Tibial nerve (tissue), 4 donors: ENCODE measurements at regions not wholly inside any gene's neighbourhood (a gene's known extent, or its start where the extent isn't known, plus 50 kb on each side); places are given as distances from the start of the nearest gene placed in this dataset.

Experiments
- DNase-seq, 2 donors: peaks; one replicate each; pipeline ENCODE4 v3.0.0-alpha.2; 2019; ENCODE audit warnings: low spot score in 2 of 2
- H3K27ac ChIP-seq, 4 donors: fragments of 200-600 bp; sonication (generic) in 3 of 4; one replicate each; pipeline ENCODE4 v1.5.1; 2017 to 2019; ENCODE audit warnings: mild to moderate bottlenecking in 1 of 4
- H3K27me3 ChIP-seq, 2 donors: fragments of 200-600 bp; sonication (generic) in 1 of 2; one replicate each; pipeline versions ENCODE4 v1.5.1 to v1.6.0; 2017 to 2019
- H3K36me3 ChIP-seq, 3 donors: fragments of 200-600 bp; sonication (generic); one replicate each; pipeline ENCODE4 v1.5.1; 2018 to 2019
- H3K4me1 ChIP-seq, 4 donors: fragments of 200-600 bp; sonication (generic) in 3 of 4; one replicate each; pipeline ENCODE4 v1.5.1; 2017 to 2019
- H3K4me3 ChIP-seq, 4 donors: fragments of 200-600 bp; sonication (generic) in 3 of 4; one replicate each; pipeline ENCODE4 v1.5.1; 2017 to 2019; ENCODE audit warnings: mild to moderate bottlenecking in 1 of 4, moderate library complexity in 1 of 4
- H3K9me3 ChIP-seq, 4 donors: fragments of 200-600 bp; sonication (generic) in 3 of 4; one replicate each; pipeline ENCODE4 v1.5.1; 2017 to 2019
- EP300 ChIP-seq, 2 donors: sonication (generic); formaldehyde crosslinking; IDR thresholded peaks; one replicate each; pipeline ENCODE4 v1.6.1; 2017; ENCODE audit warnings: antibody characterized with exemption in 2 of 2, mild to moderate bottlenecking in 1 of 2
- POLR2A ChIP-seq, 2 donors: fragments of 450-650 bp; IDR thresholded peaks; one replicate each; pipeline ENCODE4 v1.6.1; 2017; ENCODE audit warnings: antibody characterized with exemption in 2 of 2, mild to moderate bottlenecking in 2 of 2, moderate library complexity in 2 of 2
- WGBS, 2 donors: methylation state at CpG; one replicate each; pipeline ENCODE4 v1.1.5; 2018; 5-methylcytosine and 5-hydroxymethylcytosine counted together
- TF ChIP-seq, protein P1 (sequence below), 5 experiments: fragments of 200-600 bp in 3 of 5; fragments of 450-650 bp in 2 of 5; sonication (generic) in 3 of 5; IDR thresholded peaks; one replicate each; pipeline ENCODE4 v1.5.1; 2016 to 2019; ENCODE audit warnings: antibody characterized with exemption in 5 of 5, mild to moderate bottlenecking in 3 of 5, moderate library complexity in 2 of 5

DNA sequence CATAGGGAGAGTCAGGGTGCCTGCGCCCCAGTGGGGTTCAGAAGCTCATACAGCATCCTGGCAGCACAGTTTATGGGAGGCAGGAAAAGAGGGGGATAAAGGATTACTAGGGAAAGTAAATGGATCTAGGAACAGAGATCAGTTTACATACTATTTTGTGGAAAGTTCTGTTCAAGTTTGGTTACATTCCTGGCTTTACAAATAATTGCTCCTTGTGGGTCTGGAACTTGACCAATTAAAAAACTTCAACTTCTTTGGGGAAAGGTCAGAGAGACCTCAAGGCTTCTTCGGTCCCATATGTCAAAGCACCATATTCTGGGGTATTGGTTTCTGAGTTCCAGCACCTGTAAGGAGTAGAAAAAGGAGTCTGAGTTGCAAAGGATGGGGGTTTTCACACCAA, 64.1 kb downstream of the ZDHHC19 start:
- H3K27me3 ChIP-seq: no peaks in the 10 kb centered on the region
- TF ChIP-seq, protein P1, sequence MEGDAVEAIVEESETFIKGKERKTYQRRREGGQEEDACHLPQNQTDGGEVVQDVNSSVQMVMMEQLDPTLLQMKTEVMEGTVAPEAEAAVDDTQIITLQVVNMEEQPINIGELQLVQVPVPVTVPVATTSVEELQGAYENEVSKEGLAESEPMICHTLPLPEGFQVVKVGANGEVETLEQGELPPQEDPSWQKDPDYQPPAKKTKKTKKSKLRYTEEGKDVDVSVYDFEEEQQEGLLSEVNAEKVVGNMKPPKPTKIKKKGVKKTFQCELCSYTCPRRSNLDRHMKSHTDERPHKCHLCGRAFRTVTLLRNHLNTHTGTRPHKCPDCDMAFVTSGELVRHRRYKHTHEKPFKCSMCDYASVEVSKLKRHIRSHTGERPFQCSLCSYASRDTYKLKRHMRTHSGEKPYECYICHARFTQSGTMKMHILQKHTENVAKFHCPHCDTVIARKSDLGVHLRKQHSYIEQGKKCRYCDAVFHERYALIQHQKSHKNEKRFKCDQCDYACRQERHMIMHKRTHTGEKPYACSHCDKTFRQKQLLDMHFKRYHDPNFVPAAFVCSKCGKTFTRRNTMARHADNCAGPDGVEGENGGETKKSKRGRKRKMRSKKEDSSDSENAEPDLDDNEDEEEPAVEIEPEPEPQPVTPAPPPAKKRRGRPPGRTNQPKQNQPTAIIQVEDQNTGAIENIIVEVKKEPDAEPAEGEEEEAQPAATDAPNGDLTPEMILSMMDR (IDR thresholded peaks at IDR 0.05): no peak
- no peak for TF ChIP-seq POLR2A (IDR thresholded peaks at IDR 0.05)
- no peak for TF ChIP-seq EP300 (IDR thresholded peaks at IDR 0.05)
- H3K9me3 ChIP-seq: peaks cover 0 to 8% (median 0%) of the 10 kb centered on the region in 4 donors
- no peaks in the 10 kb centered on the region for H3K36me3 ChIP-seq
- no peak overlapping the region for H3K27ac ChIP-seq
- H3K4me3 ChIP-seq: no peak overlapping the region
- DNase-seq: no peak
- peaks cover 0 to 4% (median 0%) of the 10 kb centered on the region in 4 donors for H3K4me1 ChIP-seq
- 82 to 90% methylated on average over 2 of the region's 2 CpGs for WGBS, 2 donors

DNA sequence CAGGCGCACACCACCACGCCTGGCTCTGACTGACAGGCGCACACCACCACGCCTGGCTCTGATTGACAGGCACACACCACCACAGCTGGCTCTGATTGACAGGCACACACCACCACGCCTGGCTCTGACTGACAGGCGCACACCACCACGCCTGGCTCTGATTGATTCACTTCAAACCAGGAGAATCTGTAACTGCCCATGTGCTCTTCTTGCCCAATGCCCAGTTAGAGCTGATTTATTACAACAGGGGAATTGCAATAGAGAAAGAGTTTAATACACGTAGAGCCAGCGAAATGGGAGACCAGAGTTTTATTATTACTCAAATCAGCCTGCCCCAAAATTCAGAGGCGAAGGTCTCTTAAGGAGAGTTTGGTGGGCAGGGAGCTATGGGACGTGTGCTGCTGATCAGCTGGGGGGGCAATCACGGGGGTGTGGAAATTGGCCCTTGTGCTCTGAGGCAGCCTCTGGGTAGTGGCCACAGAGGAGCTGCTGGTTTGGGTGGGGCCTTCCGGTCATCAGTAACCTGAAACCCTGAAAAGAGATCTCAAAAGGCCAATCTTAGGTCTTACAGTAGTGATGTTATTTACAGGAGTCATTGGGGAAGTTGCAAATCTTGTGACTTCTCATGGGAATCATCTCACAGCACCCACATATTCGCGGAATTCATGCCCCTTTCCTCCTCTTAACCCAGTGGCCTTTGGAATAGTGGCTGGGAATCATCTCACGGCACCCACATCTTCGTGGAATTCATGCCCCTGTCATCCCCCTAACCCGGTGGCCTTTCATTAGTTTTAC, 63.8 kb upstream of the TFRC start:
- Histone ChIP-seq H3K4me1 (peaks cover 0 to 4% (median 0%) of the 10 kb centered on the region in 4 donors), H3K4me3 (no peak overlapping the region), H3K36me3 (no peaks in the 10 kb centered on the region), H3K27me3 (no peaks in the 10 kb centered on the region), H3K27ac (no peak overlapping the region), H3K9me3 (peaks cover 0 to 8% (median 0%) of the 10 kb centered on the region in 4 donors)
- WGBS, 2 donors: 80% methylated on average over 13 to 17 of the region's 18 CpGs
- DNase-seq: no peak
- TF ChIP-seq, protein P1 (IDR thresholded peaks at IDR 0.05): no peak
- TF ChIP-seq EP300 (IDR thresholded peaks at IDR 0.05): no peak
- no peak for TF ChIP-seq POLR2A (IDR thresholded peaks at IDR 0.05)

DNA sequence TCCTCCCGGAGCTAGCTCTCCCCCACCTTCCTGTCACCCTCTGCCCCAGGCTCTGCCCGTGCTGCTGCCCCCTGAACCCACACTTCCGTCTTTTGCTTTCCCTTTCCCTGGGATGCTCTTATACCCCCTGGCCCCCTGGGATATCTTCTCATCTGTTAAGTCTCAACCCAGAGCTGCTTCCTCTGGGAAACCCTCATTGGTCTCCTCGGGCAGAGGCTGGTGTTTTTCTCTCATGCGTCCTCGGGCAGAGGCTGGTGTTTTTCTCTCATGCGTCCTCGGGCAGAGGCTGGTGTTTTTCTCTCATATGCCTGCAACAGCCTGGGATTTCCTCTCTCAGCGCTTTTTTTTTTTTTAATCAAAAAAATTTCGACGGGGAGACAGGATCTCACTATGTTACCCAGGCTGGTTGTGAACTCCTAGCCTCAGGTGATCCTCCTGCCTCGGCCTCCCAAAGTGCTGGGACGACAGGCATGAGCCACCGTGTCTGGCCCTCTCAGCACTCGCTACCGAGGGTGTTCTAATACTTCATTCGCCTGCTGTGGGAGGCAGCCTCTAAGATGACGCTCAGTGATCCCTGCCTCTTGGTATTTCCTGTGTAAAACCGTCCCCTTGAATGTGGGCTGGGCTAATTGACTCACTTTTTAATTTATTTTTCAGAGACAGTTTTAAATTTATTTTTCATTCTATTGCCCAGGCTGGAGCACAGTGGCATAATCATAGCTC, 62.7 kb upstream of the TFRC start:
- no peak overlapping the region for H3K27ac ChIP-seq
- 79 to 83% methylated on average over 19 of the region's 19 CpGs for WGBS, 2 donors
- no peaks in the 10 kb centered on the region for H3K36me3 ChIP-seq
- H3K4me3 ChIP-seq: no peak overlapping the region
- no peak for DNase-seq
- no peaks in the 10 kb centered on the region for H3K27me3 ChIP-seq
- H3K9me3 ChIP-seq: no peaks in the 10 kb centered on the region
- TF ChIP-seq EP300 (IDR thresholded peaks at IDR 0.05) (no peak), POLR2A (IDR thresholded peaks at IDR 0.05) (no peak)
- TF ChIP-seq, protein P1 (IDR thresholded peaks at IDR 0.05): no peak
- H3K4me1 ChIP-seq: peaks cover 0 to 4% (median 0%) of the 10 kb centered on the region in 4 donors

DNA sequence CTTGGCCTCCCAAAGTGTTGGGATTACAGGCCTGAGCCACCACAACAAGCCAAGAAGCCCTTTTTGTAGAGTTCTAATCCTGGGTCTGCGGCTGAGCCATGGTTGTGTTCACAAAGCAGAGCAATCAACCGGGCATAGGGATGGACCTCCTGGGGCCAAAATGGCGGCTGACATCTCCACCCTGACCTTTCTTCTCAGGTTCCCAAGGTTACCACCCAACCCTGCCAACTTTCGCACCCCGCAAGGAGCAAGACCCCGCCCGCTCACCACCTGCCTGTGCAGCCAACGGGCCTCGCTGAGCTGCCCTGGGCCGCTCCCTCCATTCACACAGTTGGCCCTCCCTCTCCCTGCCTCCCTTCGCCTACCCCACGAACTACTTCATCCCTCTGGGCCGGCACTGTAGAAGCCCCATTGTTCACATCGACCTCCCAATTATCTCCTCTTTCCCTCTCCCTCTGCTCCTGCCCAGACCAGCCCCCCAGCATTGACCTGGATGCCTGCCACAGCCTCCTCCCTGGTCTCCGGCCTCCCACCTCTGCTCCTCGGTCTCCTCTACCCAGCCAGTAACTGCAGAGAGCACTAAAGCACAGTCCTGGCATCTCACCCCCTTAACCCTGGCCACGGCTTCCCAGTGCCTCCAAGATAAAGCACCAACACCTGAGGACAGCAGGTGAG, 62.0 kb upstream of the TFRC start:
- no peaks in the 10 kb centered on the region for H3K27me3 ChIP-seq
- 89 to 93% methylated on average over 17 of the region's 17 CpGs for WGBS, 2 donors
- H3K4me1 ChIP-seq: peaks cover 0 to 4% (median 0%) of the 10 kb centered on the region in 4 donors
- H3K4me3 ChIP-seq: no peak overlapping the region
- TF ChIP-seq, protein P1 (IDR thresholded peaks at IDR 0.05): no peak
- TF ChIP-seq POLR2A (IDR thresholded peaks at IDR 0.05) (no peak), EP300 (IDR thresholded peaks at IDR 0.05) (no peak)
- no peaks in the 10 kb centered on the region for H3K36me3 ChIP-seq
- no peaks in the 10 kb centered on the region for H3K9me3 ChIP-seq
- H3K27ac ChIP-seq: no peak overlapping the region
- DNase-seq: no peak
